ENCODE measurements at regions not wholly inside any gene's neighbourhood (a gene's known extent, or its start where the extent isn't known, plus 50 kb on each side); places are given as distances from the start of the nearest gene placed in this dataset.
"Not testable (repeated sequence)": the region's sequence is repeated elsewhere in the genome, so short reads cannot be mapped to it uniquely, and the experiment has no call there.

- Histone ChIP-seq H3K4me1 (replicated peaks) (no peaks in the 10 kb centered on the region), H3K4me3 (no peak overlapping the region), H3K36me3 (no peaks in the 10 kb centered on the region), H3K9me3 (no peaks in the 10 kb centered on the region), H3K27me3 (replicated peaks; ENCODE audit: insufficient read depth) (no peaks in the 10 kb centered on the region), H3K27ac (no peak overlapping the region)
- TF ChIP-seq POLR2A (IDR thresholded peaks at IDR 0.05), result no peak
- TF ChIP-seq CTCF (IDR thresholded peaks at IDR 0.05), result no peak
- no peak for TF ChIP-seq POLR2AphosphoS5 (IDR thresholded peaks at IDR 0.05)
- WGBS, result 80% methylated on average over 3 of the region's 3 CpGs
- intact Hi-C loops (cut with DNase I), result no loop called here
- DNase-seq (ENCODE audit: low spot score), result no peak
These were observed 204.5 kb downstream of the TXNL1 start for GRCh38 chr18:56433919-56434318.

GRCh38 chr18:56431551-56431950 is 206.8 kb downstream of the TXNL1 start:
- no peaks in the 10 kb centered on the region for H3K27me3 ChIP-seq (replicated peaks; ENCODE audit: insufficient read depth)
- intact Hi-C loops (cut with DNase I), result no loop called here
- no peak for TF ChIP-seq CTCF (IDR thresholded peaks at IDR 0.05)
- TF ChIP-seq POLR2AphosphoS5 (IDR thresholded peaks at IDR 0.05), result no peak
- no peak for TF ChIP-seq POLR2A (IDR thresholded peaks at IDR 0.05)
- H3K36me3 ChIP-seq, result no peaks in the 10 kb centered on the region
- no peaks in the 10 kb centered on the region for H3K4me1 ChIP-seq (replicated peaks)
- no peak for DNase-seq (ENCODE audit: low spot score)
- H3K27ac ChIP-seq, result no peak overlapping the region
- H3K9me3 ChIP-seq, result no peaks in the 10 kb centered on the region
- H3K4me3 ChIP-seq, result no peak overlapping the region

GRCh38 chr18:56423626-56424025 is 214.8 kb downstream of the TXNL1 start:
- no peaks in the 10 kb centered on the region for H3K36me3 ChIP-seq
- TF ChIP-seq POLR2A (IDR thresholded peaks at IDR 0.05), result no peak
- no peak for TF ChIP-seq CTCF (IDR thresholded peaks at IDR 0.05)
- no peak for TF ChIP-seq POLR2AphosphoS5 (IDR thresholded peaks at IDR 0.05)
- no peak overlapping the region for H3K4me3 ChIP-seq
- no peaks in the 10 kb centered on the region for H3K4me1 ChIP-seq (replicated peaks)
- H3K27me3 ChIP-seq (replicated peaks; ENCODE audit: insufficient read depth), result no peaks in the 10 kb centered on the region
- no peaks in the 10 kb centered on the region for H3K9me3 ChIP-seq
- DNase-seq (ENCODE audit: low spot score), result no peak
- intact Hi-C loops (cut with DNase I), result no loop called here
- H3K27ac ChIP-seq, result no peak overlapping the region

GRCh38 chr18:56421647-56422046 is 216.7 kb downstream of the TXNL1 start:
- Histone ChIP-seq H3K36me3 (no peaks in the 10 kb centered on the region), H3K9me3 (no peaks in the 10 kb centered on the region), H3K4me3 (no peak overlapping the region), H3K4me1 (replicated peaks) (no peaks in the 10 kb centered on the region), H3K27me3 (replicated peaks; ENCODE audit: insufficient read depth) (no peaks in the 10 kb centered on the region), H3K27ac (no peak overlapping the region)
- 88% methylated on average over 2 of the region's 2 CpGs for WGBS
- intact Hi-C loops (cut with DNase I), result no loop called here
- DNase-seq (ENCODE audit: low spot score), result no peak
- TF ChIP-seq CTCF (IDR thresholded peaks at IDR 0.05) (no peak), POLR2AphosphoS5 (IDR thresholded peaks at IDR 0.05) (no peak), POLR2A (IDR thresholded peaks at IDR 0.05) (no peak)

- H3K4me1 ChIP-seq (replicated peaks); H3K4me3 ChIP-seq; H3K9me3 ChIP-seq; H3K27me3 ChIP-seq (replicated peaks; ENCODE audit: insufficient read depth); H3K27ac ChIP-seq; intact Hi-C loops (cut with DNase I); H3K36me3 ChIP-seq; DNase-seq (ENCODE audit: low spot score): not testable (repeated sequence)
- WGBS, result 95% methylated on average over 5 of the region's 5 CpGs
These were observed 217.5 kb downstream of the TXNL1 start for GRCh38 chr18:56420868-56421267.

Data from prostate gland (tissue), 2 donors.